ENCODE measurements at regions not wholly inside any gene's neighbourhood (a gene's known extent, or its start where the extent isn't known, plus 50 kb on each side); places are given as distances from the start of the nearest gene placed in this dataset.
A peak's percentile ranks its signal among the peaks of the same experiment; 100 is the strongest.

- Mint-ChIP-seq H3K9me3 (no peaks in the 10 kb centered on the region), H3K27me3 (peaks cover 0 to 2% (median 0%) of the 10 kb centered on the region in 5 donors), H3K4me1 (peaks cover 5 to 19% (median 8%) of the 10 kb centered on the region in 4 donors), H3K36me3 (no peaks in the 10 kb centered on the region), H3K27ac (no peak overlapping the region), H3K4me3 (no peak overlapping the region)
- ATAC-seq (no peak), DNase-seq (no peak)
- POLR2A ChIA-PET = no interaction called here
Measured at GRCh38 chr17:79159926-79160325, 85.3 kb downstream of the ENGASE start.

- Mint-ChIP-seq H3K27ac (peak overlapping the region in 1 of 10 donors; percentile 50), H3K36me3 (no peaks in the 10 kb centered on the region), H3K4me3 (no peak overlapping the region), H3K9me3 (no peaks in the 10 kb centered on the region), H3K4me1 (peaks cover 5 to 19% (median 8%) of the 10 kb centered on the region in 4 donors), H3K27me3 (peaks cover 0 to 2% (median 0%) of the 10 kb centered on the region in 5 donors)
- DNase-seq = no peak
- POLR2A ChIA-PET = no interaction called here
- ATAC-seq = no peak
Measured at GRCh38 chr17:79159471-79159870, 84.8 kb downstream of the ENGASE start.

- no peak overlapping the region for H3K27ac Mint-ChIP-seq
- no peaks in the 10 kb centered on the region for H3K36me3 Mint-ChIP-seq
- H3K9me3 Mint-ChIP-seq = no peaks in the 10 kb centered on the region
- H3K4me3 Mint-ChIP-seq = no peak overlapping the region
- ATAC-seq = no peak
- DNase-seq = no peak
- peaks cover 4 to 12% (median 7%) of the 10 kb centered on the region in 4 donors for H3K4me1 Mint-ChIP-seq
- POLR2A ChIA-PET = no interaction called here
- peaks cover 0 to 15% (median 0%) of the 10 kb centered on the region in 5 donors for H3K27me3 Mint-ChIP-seq
Measured at GRCh38 chr17:79156463-79157095, 82.0 kb downstream of the ENGASE start.

GRCh38 chr17:79155701-79156100 is 81.1 kb downstream of the ENGASE start:
- no peaks in the 10 kb centered on the region for H3K36me3 Mint-ChIP-seq
- no peaks in the 10 kb centered on the region for H3K9me3 Mint-ChIP-seq
- POLR2A ChIA-PET = no interaction called here
- ATAC-seq (no peak), DNase-seq (no peak)
- H3K27ac Mint-ChIP-seq = no peak overlapping the region
- peaks cover 0 to 3% (median 1%) of the 10 kb centered on the region in 4 donors for H3K4me1 Mint-ChIP-seq
- peaks cover 0 to 15% (median 3%) of the 10 kb centered on the region in 5 donors for H3K27me3 Mint-ChIP-seq
- no peak overlapping the region for H3K4me3 Mint-ChIP-seq

DNA sequence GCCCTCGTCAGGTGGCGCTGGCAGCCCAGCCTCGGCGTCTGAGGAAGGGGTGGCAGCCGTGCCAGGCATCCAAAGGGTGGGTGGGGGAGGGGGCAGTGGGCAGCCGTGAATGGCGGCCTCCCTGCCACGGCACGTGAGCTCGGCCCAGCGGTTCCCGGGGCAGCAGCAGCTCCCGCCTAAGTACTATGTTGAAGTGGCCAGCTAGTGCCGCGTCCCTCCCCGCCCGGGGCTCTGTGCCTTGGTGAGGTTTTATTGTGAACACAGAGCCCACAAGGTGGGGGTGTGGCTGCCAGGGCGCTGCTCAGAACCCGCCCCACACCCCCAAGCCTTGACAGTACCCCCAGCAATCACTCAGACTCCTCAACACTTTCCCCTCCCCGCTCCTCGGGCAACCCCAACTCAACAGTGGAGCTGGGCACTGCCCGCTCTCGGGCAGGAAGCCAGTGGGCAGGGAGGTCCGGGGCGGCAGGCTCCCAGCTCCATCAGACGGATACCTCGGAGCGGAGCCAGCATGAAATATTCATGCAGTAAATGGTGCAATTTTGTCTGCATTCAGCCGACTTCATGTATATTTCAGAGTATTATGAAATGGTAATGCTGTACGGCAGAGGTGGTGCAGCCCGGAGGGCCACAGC is 80.4 kb downstream of the ENGASE start:
- Mint-ChIP-seq H3K4me3 (no peak overlapping the region), H3K9me3 (no peaks in the 10 kb centered on the region), H3K36me3 (no peaks in the 10 kb centered on the region), H3K4me1 (peaks cover 0 to 2% (median 0%) of the 10 kb centered on the region in 4 donors), H3K27me3 (peaks cover 0 to 20% (median 3%) of the 10 kb centered on the region in 5 donors), H3K27ac (no peak overlapping the region)
- POLR2A ChIA-PET = no interaction called here
- ATAC-seq = no peak
- no peak for DNase-seq

DNA sequence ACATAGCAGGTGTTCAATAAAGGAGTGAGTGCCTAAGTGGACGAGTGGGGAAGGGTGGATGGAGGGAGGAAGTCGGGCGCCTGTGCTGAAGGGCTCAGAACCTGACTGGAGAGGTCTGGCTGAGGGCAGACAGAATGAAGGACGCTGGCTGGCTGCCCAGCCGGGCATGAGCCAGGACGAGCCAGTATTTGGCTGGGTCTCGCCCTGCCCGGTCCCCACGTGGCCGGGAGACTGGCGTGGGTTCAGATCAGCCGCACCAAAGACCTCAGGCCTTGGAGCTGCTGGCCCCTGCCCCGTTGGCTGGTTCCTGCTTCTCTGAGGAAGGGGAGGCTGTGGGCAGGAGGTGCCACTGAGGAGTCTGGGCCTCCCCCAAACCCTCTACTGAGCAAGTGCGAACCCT is 79.8 kb downstream of the ENGASE start:
- H3K27ac Mint-ChIP-seq = no peak overlapping the region
- POLR2A ChIA-PET = no interaction called here
- no peaks in the 10 kb centered on the region for H3K9me3 Mint-ChIP-seq
- ATAC-seq (no peak), DNase-seq (no peak)
- H3K4me3 Mint-ChIP-seq = no peak overlapping the region
- peaks cover 0 to 20% (median 3%) of the 10 kb centered on the region in 5 donors for H3K27me3 Mint-ChIP-seq
- no peaks in the 10 kb centered on the region for H3K36me3 Mint-ChIP-seq
- no peaks in the 10 kb centered on the region for H3K4me1 Mint-ChIP-seq

DNA sequence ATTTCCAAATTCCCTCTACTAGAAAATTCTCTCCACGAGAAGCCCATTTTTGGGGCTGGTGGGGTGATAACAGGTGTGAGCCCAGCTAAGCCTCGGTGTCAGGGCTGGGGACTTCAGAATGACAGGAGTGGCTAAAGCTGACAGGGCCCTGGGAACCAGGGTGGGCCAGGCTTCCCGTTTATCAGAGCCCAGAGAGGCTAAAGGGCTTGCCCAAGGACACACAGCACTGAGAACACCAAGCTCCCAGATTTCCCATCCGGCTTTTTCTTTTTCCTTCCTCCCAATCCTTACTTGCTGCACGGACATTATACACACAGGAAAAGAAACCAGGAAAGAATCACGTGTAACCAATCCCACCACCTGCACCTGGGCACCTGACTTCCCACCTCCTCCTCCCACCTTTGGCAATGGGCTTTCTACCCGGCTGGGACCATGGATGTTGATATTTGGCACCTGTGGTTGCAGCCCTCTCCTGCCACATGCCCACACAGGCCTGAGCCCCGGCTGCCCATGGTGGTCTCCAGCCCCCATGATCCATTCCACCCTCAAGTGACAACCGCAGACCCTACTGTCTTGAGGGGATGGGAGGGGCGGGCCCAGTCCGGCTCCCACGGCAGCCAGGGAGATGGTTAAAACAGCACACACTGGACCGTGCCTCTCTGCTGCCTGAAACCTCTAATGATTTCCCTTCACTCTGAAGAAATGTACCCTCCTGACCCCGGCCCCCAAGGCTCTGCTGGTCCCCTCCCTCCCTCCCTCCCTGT is 78.9 kb downstream of the ENGASE start:
- Mint-ChIP-seq H3K4me1 (no peaks in the 10 kb centered on the region), H3K9me3 (no peaks in the 10 kb centered on the region), H3K4me3 (peak overlapping the region in 1 of 10 donors; percentile 48), H3K36me3 (no peaks in the 10 kb centered on the region), H3K27ac (no peak overlapping the region), H3K27me3 (peaks cover 0 to 24% (median 3%) of the 10 kb centered on the region in 5 donors)
- ATAC-seq (no peak), DNase-seq (no peak)
- POLR2A ChIA-PET = no interaction called here

DNA sequence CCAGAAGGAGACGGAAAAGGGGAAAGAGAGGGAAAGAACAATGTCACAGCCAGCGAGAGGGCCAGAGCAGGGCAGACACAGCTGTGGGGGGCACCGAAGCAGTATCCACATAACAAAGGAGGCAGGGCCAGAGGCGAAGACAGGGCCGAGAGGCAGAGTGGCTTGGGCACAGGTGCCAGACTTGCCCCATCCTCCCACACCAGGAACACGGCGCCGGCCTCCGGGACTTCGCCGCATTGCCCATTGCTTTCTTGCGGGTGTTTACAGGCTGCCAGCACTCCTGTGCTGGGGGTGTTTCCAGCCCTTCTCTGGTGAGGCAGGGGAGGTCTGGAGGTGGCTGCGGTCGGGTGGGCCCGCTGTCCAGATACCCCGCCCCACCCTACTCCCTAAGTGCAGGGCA is 78.0 kb downstream of the ENGASE start:
- no peaks in the 10 kb centered on the region for H3K36me3 Mint-ChIP-seq
- H3K9me3 Mint-ChIP-seq = no peaks in the 10 kb centered on the region
- H3K27ac Mint-ChIP-seq = no peak overlapping the region
- H3K4me3 Mint-ChIP-seq = no peak overlapping the region
- ATAC-seq (no peak), DNase-seq (no peak)
- H3K27me3 Mint-ChIP-seq = peaks cover 0 to 24% (median 3%) of the 10 kb centered on the region in 5 donors
- POLR2A ChIA-PET = no interaction called here
- no peaks in the 10 kb centered on the region for H3K4me1 Mint-ChIP-seq

- Mint-ChIP-seq H3K9me3 (no peaks in the 10 kb centered on the region), H3K4me3 (no peak overlapping the region), H3K4me1 (no peaks in the 10 kb centered on the region), H3K36me3 (no peaks in the 10 kb centered on the region), H3K27ac (no peak overlapping the region), H3K27me3 (peaks cover 0 to 22% (median 4%) of the 10 kb centered on the region in 5 donors)
- POLR2A ChIA-PET = no interaction called here
- DNase-seq (no peak), ATAC-seq (no peak)
Measured at GRCh38 chr17:79152110-79152509, 77.5 kb downstream of the ENGASE start.

GRCh38 chr17:79150799-79151198 is 76.2 kb downstream of the ENGASE start:
- no peaks in the 10 kb centered on the region for H3K36me3 Mint-ChIP-seq
- no peaks in the 10 kb centered on the region for H3K9me3 Mint-ChIP-seq
- no peak for DNase-seq
- H3K27me3 Mint-ChIP-seq = peaks cover 0 to 21% (median 6%) of the 10 kb centered on the region in 5 donors
- H3K4me3 Mint-ChIP-seq = no peak overlapping the region
- peak overlapping the region in 2 of 10 donors; percentile 18 to 66 for H3K27ac Mint-ChIP-seq
- POLR2A ChIA-PET = no interaction called here
- H3K4me1 Mint-ChIP-seq = no peaks in the 10 kb centered on the region
- no peak for ATAC-seq

- ATAC-seq (no peak), DNase-seq (no peak)
- Mint-ChIP-seq H3K27me3 (peaks cover 0 to 21% (median 6%) of the 10 kb centered on the region in 5 donors), H3K4me3 (no peak overlapping the region), H3K36me3 (no peaks in the 10 kb centered on the region), H3K9me3 (no peaks in the 10 kb centered on the region), H3K27ac (no peak overlapping the region), H3K4me1 (no peaks in the 10 kb centered on the region)
- POLR2A ChIA-PET = no interaction called here
Measured at GRCh38 chr17:79150035-79150733, 75.6 kb downstream of the ENGASE start.

DNA sequence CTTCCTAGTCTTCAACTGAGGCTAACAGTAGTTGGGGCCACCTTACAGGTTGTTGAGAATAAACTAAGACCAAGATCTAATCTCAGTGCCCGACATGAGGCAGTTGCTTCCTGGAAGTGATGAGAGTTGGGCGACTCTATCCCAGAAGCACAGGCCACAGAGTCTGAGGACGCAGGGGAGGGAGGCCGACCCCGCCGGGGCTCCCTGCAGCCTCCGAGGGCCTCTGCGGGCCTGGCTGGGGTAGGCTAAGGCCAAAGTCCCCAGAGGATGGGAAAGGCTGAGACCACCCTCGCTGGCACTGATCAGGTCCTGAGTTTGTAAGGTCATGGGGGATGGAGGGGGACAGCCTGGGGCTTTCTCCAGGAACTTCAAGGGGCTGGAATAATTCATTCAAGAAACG is 74.0 kb downstream of the ENGASE start:
- Mint-ChIP-seq H3K36me3 (no peaks in the 10 kb centered on the region), H3K27ac (peak overlapping the region in 1 of 10 donors; percentile 24), H3K9me3 (no peaks in the 10 kb centered on the region), H3K27me3 (peaks cover 0 to 18% (median 6%) of the 10 kb centered on the region in 5 donors), H3K4me1 (no peaks in the 10 kb centered on the region), H3K4me3 (no peak overlapping the region)
- ATAC-seq = no peak
- no peak for DNase-seq
- POLR2A ChIA-PET = no interaction called here

Measured in naive thymus-derived CD8-positive, alpha-beta T cell (primary cell).